ENCODE measurements at regions not wholly inside any gene's neighbourhood (a gene's known extent, or its start where the extent isn't known, plus 50 kb on each side); places are given as distances from the start of the nearest gene placed in this dataset.

DNA sequence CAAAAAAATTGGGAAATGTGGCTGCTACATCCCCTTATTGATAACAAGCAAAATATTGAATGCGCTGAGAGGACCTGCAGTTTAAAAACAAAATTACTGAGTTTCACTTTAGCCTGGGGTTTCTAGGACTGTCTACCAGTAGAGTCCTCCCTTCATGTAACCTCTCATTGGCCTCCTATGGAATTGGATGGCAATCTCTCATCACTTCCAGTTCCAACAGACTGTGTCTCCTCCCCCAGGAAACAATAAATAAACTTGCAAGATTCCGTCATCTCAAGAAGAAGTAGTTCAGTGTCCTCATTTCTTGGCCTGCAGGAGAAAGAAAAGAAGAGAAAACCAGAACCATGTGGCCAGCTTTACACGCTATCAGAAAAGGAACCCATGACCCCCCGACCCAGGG is 123.8 kb downstream of the TLE3 start:
- DNase-seq, result no peak

DNA sequence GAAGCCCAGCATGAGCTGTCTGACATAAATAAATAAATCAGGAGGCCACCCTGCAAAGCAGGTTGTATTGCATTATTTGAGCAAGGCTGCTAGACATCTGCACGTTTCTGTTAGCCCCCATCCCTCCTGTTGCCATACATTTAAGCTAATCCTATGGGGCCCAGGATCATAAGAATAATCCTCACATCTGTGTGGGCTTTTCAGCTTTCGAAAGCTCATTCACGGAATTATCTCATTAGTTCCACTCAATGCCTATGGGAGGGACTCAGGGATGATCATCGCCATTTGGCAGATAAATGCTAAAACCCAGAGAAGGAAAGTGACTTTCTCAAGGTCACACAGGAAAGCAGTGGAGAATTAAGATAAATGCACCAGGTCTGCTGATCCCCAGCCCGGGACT is 123.4 kb downstream of the TLE3 start:
- no peak for DNase-seq

DNA sequence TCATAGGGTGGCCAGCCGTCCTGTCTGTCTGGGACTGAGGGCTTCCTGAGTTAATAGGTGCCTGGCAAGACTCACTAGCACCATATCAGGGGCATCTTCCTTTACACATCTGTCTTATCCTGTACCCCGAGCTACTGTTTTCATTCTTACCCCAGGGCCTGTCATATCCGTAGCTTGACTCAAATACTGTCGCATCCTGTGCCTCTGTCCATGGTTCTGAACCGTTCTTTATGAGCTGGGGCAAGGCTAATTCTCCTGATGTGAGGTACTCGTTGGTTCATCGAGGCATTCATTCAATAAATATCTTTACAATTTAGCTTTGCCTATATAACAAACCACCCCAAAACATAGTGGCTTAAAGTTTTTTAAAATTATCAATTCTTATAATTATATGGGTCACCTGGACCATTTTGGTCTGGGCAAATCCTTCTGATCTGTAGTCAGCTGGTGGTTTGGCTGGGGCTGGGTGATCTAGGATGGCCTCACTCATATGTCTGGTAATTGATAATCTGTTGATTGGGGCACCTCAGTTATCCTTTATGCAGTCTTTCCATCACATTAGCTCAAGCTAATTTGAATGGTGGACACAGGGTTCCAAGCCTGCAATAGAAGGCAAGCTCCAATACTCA is 121.2 kb downstream of the TLE3 start:
- no peak for DNase-seq

DNA sequence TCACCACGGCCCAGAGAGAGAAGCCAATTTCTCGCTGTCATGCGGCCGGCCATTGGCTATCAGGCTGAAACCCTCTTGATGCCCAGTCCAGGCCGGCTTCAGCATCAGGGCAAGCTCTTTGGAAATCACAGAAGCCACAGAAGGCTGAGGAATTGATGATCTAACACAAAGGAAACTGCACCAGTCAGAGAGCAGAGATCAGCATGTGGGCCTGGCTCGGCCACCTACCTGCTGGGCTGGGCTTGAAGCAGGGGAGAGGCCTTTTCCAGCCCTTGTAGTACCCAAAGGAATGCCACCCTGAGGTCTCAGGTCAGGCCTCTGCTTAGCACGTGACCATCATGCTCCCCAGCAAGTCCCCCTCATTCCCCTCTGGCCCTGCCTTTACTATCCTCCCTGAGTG is 119.1 kb downstream of the TLE3 start:
- no peak for DNase-seq

DNA sequence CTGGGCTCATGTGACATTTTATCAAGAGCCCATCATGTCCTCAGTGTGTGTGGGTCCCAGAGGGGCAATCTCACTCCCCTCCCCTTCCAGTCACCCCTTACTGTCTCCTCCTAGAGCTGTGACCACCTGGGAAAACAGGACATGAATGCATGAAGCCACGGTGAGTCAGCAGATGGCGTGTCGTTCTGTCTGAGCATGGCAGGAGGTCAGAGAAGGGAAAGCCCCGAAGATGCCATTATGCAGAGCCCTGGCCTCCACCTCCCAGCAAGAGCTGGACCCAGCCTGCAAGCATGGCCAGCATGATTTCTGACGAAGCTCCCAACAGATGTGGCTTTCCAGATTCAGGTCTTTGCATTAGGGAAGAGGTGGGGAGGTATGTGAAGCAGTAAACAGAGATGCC is 118.5 kb downstream of the TLE3 start:
- DNase-seq, result no peak

DNA sequence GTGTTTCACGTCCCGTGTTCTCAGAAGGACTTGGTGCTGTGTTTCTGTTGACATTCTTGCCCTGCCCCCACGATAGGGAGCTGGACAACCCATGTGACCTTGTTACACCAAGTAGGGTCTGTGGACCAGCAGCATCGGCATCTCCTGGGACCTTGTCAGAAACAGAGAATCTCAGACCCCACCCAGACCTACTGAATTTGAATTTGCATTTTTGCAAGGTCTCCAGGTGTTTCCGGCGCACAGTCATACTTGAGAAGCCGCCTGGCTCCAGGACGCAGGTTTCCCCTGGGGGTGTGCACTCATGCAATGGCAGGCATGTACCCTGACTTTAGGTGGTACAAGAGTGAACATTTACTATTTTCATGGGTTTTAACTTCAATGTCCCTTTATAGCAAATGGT is 117.9 kb downstream of the TLE3 start:
- no peak for DNase-seq

DNA sequence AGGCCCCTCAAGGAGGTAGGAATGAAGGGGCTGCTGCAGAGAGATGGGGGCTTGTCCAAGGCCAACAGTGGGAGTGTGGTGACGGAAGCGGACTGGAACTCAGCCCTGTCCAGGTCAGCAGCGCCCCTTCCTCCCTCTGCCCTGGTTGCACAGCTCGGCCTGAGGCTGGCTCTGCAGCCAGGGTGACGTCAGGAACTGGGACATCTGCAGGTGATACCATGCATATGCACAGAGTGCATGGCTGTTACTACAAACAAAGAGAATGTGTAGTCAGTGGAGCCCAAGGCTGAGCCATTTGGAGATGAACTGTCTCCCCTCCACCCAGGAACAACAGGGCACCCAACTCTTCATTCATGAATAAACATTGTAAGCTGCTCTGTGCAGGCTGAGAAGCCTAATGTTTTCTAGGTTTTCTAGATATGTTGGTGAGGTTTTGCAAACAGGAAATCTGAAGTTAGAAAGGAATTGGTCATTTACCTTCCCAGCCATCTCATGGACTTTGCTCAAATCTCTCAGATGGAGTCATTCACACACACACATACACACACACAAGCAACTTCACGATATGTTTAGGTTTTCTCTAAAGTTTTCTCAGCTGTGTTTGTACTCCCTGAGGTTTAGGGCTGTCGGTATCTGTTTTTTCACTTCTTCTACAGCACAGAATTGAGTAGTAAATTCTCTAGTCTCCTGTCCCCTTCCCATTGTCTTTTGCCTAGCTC is 117.2 kb downstream of the TLE3 start:
- no peak for DNase-seq

DNA sequence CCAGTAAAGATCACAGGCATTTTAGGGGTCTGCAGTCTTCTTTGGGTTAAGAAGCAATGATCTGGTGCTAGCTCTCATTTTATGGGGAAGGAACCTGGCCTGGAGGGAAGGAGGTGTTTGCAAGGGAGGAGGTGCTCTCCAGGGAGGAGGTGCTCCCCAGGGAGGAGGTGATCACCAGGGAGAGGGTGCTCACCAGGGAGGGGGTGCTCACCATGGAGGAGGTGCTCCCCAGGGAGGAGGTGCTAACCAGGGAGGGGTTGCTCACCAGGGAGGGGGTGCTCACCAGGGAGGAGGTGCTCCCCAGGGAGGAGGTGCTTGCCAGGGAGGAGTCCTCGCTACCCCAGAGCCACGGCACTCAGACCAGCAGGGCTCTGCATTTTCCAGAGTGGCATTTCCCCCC is 115.7 kb downstream of the TLE3 start:
- DNase-seq, result no peak

DNA sequence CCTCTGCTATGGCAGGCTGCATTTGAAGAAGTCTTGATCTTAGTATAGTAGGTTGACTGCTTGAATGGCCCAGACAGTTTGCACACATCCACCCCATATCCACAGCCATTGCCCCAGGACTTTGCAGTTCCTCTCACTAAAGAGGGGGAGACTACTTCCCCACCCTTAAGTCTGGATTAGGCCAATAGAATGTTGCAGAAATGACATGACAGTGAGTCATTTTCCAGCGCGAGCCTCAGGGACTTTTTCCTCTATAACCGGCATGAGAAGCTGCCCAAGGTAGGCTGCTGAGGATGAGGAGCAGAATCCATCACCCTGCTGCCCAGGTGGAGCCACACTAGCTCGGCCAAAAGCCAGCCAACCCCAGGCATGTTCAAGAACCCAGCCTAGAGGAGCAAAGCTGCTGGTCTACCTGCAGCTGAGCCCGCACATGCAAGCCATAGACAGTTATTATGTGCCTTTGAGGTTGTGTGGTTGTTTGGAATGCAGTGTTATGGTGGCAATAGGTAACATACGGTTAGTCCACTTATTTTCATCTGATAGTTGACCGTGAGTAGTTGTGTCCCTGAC is 113.9 kb downstream of the TLE3 start:
- DNase-seq, result no peak

DNA sequence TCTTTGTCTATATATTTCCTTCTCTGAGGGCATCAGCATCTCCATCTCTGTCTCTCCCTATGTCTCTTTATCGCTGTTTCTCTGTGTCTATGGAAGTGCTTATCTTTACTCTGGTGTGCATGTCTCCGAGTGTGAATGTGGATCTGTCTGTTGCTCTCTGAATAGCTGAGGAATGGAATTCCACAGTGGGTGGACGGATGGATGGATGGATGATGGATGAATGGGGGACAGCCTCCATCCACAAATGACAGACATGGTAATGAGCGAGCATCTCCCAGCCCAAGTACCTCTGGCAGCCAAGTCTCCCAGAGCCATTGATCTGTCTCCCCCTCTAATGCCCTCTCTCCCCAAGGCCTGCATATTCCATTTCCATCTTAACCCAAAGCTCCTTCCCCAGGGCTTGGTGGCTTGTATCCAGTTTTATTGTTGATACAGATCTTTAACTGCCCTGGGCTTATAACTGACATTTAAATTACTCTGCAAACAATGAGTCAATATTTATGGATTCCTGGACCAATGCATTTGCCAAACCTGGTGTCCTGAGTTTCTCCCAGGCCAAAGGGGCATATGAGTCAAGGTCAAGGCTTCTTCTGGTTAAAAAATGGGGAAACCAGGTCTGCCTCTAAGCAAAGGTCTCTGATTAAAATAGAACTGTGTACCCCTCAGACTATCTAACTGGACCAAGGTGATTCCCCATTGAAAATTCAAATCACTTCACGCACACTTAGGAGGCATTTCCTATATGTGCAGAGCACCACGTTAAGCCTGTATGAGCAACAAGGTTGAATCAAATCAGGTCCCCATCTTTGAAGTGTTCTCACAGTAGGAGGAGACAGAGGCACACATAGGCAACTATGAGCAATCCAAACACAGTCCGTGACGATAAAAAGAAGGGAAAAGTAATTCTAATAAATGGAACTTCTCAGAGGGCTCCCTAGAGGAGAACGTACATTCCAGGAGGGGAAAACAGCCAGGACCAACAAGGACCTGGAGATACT is 109.9 kb downstream of the TLE3 start:
- no peak for DNase-seq

DNA sequence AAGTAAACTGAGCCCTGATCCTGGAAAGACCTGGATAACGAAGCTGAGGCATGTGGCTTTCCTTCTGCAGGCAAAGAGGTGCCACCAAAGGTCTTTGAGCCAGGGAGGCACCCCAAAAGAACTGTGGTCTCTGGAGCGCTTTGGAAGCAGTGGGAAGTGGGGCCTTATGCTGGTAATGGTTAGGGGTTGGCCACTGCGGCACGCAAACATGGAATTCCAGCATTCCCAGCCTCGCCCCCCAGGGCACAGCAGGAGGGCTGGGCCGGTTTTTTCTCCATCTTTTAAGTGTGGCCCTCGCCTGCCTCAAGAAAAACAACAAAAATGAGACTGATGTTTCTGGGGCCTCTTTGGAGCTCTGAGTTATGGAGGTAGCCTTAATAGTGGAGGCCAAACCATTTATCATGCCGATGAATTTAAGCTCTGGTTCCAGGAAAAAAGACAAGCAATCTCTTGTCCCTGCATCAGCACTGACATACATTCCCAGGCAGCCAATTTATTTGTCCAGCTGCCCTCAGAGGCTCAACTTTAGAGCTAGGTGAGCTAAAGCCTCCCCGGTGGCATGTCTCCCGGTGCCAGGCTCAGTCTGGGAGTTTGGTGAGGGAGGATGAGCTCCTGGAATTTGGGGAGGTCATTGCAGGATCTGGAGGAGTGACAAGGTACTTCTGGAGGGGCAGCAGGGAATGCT is 109.0 kb downstream of the TLE3 start:
- no peak for DNase-seq

DNA sequence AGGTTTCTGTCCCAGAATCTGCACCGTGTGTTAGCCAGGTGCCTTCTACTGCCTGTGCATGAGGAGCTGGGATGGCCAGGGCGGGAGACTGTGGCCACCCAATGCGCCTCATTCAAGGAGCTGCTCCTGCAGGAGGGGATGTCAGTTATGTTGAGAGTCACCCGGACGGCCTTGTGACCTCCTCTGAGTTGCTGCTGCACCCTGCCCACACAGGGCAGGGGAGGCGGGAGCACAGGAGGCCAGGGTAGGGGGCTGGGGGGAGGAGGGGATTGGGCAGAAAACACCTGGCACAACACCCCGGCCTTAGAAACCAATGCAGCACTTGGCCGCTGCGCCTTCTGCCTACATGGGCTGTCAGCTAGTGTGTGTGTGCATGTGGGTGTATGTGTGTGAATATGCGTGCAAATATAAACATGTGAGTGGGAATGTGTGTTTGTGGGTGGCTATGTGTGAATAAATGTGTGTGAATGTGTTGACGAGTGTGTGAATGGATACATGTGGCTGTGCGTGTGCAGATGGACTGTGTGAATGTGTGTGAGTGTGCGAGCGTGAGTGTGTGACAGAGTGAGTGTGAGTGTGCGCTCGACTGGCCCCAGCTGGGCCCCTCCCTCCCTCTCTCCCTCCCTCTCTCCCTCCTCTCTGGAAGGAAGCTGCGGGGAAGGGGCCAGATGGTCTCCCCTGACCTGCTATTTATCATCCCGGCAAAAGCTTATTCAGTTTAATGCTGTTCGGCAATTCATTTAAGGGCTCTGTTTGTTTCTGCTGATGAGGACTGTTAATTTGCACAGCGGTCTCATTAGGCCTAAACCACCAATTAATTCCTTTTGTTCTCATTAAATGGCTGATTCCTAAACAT is 106.9 kb downstream of the TLE3 start:
- no peak for DNase-seq

DNA sequence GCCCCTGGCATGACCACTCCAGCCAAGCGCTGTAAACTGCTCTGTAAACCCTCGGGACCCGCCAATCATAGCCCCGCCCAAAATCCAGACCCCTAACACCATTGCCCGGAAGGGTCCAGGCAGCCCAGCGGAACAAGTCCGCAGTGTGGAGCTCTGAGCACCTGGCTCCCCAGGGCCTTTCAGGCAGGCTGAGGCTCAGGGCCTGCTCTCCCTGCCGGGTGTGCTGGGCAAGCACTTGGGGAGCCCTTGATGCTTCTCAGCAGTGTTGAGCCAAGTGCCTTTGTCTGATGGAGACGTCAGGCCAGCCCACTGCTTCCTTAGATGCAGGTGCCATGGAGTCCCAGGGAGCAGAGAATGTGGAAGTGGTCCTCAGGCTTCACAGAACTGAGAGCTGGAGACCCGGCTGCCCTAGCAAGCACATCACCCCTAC is 106.2 kb downstream of the TLE3 start:
- DNase-seq, result no peak

DNA sequence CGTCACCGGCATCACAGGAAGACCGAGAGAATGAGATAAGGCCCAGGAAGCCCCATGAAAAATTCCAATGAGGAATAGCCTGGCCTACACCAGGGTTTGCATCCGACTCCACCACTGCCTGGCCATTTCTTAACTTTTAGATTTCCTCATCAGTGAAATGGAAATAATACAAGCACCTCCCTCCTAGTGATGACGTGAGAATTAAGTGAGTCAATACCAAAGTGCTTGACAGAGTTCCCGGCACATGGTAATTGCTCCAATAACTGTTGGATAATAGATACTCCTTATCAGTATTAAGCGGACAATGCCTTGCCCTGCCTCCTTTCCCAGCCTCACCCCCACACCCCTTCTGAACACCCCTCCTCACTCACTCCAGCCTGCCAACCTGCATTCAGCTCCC is 105.4 kb downstream of the TLE3 start:
- DNase-seq, result no peak

DNA sequence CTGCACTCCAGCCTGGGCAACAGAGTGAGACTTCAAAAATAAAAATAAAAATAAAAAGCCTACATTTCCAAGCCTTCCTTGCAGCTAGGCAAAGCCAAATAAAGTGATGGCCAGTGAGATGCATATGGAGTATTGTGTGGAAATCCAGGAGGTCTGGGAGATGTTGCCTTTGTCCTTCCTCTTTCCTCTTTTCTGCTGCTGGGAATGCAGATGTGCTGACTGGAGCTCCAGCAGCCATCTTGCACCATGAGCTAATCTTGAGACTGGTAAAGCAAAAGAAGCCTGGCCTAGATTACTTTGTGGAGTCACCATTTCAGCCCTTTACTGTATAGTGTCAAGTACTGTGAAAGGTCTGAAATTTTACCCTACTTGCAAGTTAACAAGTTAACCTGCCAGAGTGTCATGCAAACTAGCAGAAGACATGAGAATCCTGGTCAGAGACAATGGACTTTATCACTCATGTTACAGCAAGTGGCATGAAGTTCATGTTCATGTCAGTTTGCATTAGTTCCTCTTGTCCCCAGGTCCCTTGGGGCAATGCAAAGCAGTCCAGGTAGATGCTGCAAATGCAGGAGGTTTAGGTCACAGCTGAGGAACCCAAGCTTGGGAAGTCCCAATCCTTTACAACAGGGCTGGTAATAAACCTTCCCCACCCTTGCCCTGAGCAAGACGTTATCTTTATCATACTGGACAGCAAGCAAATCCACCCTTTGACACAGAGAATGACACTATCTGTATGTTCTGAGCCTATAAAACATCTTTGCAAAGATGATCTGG is 103.1 kb downstream of the TLE3 start:
- DNase-seq, result no peak

DNA sequence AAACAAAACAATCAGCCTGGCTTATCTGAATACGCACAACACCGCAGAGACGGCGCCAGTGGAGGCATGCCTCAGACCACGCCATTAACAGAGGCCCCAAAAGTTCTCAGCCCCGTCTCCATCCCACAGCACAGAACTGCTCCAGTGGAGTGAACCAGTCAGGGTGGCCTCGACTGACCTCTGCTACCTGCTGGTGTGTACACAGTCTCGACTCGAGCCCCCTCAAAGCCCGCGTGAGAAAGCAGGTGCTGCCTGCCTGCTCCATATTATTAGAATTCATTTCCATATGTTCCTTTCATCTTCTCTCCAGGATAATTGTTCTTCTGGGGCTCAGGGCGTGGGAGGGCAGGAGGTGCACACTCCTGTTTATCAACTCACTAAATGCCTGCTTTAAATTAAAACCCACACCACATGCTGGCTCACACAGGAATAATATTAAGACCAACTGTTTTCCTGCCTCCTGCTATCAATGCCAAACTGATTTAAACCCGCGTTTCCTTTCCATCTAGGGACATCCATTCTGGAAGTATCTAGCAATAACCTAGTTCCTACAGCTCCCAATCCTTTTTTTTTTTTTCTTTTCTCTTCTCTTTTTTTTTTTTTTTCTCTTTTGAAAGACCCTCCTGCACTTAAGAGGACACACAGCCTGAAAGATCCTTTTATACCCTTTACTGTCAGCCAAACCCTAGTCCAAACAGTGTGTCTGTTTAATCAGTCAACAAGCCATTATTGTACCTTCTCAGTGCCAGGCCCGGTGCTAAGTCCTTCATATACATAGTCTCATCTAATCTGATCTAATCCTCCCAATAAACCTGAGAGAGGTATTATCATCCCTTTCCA is 101.2 kb downstream of the TLE3 start:
- DNase-seq, result peak; percentile 76

DNA sequence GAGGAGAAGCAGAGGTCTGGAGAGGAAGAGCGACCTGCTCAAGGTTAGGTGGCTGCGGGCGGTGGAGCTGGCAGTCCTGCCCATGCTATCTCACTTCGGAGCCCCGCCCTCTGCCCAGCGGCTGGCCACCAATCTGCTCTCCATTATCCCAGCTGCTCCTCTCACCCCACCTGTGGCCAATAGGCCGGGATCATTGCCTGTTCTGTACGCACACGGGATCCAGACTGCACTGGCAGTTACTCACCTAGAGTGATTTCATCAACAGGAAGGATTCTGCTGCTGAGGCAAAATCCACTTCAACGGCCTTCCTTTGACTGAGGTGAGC is 100.6 kb downstream of the TLE3 start:
- peak; percentile 40 for DNase-seq
